ENCODE measurements at regions not wholly inside any gene's neighbourhood (a gene's known extent, or its start where the extent isn't known, plus 50 kb on each side); places are given as distances from the start of the nearest gene placed in this dataset.

DNA sequence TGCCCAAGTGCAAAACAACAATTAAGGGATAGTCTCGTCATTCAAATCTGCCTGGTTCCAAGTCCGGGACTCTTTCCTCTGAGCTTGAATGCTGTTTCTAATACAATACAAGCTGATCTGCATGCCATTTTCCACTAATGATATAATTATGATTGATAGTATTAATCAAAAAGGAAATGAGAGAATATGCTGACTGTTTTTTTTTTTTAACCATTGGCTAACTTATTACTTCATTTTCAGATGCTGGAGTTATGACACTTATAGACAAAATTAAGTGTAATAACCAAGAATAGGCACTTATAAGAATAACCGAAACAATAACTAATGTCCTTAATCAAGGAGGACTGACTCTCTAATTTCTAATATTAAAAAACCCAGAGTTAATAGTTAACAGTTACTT lies 343.6 kb downstream of the LPIN1 start:
- no peak for DNase-seq

DNA sequence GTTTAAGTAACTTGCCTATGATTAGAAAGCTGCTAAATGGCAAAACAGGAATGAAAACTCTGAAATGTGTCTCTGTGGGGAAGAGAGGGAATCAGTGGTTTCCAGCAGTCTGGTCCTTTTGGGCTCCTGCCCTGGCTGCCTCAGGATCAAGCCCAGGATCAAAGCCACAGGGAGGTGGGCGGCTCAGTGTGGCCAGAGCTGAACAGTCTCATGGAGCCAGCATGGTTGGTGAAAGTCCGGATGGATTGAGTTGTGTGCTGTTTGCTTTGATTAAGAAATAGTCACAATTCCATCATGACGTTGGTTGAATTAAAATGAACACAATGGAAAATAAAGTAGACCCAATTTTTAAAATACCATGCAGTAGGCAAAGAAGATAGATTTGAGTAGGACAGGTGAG lies 344.2 kb downstream of the LPIN1 start:
- DNase-seq: no peak

DNA sequence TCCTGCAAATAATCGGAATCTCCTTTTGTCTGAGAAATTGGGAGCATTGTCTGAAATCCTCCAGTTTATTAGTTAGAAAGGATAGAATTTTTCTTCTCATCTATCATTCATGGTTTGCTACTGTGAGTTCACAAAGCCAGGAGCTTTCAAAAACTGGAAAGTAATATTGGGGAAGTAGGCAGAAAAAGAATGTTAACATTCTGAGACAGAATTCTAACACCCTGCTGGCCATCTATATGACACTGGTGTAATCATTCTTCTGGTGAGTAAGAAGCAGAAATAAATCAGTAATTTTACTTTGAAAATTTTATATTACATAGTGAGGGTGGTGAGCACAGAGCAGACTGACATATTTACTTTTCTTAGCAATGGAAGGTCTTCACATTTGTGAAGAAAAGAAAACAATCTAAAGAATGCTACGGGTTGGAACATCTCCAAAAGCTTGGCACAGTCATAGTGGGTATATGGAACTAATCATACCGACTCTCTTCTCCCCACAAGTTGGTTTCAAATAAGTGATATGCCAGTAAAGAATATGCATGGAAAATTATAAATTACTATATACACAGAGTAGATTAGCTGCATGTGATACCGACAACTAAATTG lies 344.9 kb downstream of the LPIN1 start:
- no peak for DNase-seq

DNA sequence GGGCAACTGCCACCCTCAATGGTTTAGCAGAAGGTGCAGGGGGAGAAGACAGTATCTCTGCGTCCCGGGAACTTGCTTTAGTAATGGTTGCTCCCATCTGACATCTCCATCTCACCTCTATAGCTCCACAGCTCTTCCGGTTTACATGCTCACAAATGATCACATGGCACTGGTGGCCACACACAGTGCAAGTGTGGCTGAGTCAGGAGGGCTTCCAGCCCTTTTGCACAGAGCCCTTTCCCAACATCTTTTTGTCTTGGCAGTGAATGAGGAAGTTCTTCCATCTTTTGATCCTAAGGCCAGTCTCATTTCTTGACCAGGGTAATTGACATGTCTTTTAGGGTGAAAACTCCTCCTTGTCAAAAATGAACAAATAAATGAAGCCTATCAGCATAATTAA lies 347.7 kb downstream of the LPIN1 start:
- DNase-seq: no peak

DNA sequence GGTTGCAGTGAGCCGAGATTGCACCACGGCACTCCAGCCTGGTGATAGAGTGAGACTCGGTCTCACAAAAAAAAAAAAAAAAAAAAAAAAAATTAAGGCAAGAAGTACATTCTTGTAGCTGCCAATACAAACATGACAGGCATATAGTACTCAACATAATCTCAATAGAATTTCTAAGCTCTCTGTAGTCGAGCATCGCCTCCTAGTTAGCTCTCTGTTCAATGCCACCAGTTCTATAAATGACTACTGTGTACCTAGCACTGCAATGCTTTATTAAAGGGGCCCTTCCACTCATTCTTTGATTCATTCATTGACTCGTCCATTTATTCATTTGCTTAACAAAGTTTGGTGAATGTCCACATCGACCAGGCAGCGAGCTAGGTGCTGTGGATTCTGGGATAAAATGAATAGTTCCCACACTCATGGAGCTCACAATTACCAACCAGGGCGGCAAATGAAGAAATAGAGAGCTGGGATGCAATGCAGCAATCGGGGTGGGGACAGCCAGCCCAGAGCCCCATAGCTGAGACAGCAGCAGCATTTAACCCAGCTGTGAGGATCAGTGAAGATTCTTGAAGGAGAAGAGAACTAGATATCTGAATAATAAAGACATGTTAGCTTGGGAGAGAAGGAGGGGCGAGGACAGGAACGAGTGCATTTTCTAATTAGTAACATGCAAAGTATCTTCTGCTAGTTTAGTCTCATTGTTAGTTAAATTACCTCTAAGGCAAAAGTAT lies 349.8 kb downstream of the LPIN1 start:
- DNase-seq: no peak

DNA sequence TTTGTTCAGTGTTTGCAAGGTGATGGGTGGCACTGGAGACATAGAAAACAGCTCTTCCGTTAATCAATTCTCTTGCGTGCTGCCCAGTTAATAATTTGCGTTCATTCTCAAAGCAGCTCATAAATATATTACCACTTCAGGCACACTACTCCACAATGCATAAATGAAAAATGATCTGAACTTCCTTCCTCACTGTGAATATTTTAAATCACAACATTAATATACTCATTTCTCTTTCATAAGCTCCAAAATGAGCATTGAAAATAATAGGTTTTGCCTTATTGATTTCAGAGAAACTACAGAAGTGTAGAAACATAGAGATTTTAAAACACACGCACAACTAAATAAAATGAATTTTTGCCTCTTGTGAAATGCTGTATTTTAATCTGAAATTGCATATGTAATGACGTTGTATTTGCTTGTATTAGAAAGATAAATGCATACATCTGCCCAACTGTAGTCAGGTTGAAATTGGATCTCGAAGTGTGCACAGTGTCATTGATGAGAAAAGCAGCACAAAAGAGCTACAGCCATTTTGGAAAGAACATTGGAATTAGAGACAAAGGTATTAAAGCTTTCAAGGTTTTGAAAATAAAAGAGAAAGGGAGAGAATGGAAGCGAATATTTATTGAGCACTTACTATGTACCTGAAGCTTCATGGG lies 350.5 kb downstream of the LPIN1 start:
- DNase-seq: no peak

DNA sequence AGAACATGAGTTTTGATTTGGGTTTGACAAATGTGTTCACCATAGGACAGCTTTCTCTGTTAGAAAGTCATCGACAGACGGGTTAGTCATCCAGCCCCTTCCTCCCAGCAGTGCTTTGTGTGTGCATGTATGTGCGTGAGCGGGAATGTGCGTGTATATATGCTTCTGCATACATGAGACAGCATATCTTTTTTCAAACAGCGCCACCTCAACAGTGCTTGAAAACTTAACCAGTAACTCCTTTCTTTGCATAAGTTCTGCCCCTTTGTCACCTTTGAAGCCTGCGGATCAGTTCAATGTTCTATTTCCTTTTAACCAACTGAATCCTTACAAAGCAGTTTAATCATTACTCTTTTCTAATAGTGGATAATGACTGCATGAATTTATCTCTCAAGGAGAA lies 351.4 kb downstream of the LPIN1 start:
- DNase-seq: no peak

DNA sequence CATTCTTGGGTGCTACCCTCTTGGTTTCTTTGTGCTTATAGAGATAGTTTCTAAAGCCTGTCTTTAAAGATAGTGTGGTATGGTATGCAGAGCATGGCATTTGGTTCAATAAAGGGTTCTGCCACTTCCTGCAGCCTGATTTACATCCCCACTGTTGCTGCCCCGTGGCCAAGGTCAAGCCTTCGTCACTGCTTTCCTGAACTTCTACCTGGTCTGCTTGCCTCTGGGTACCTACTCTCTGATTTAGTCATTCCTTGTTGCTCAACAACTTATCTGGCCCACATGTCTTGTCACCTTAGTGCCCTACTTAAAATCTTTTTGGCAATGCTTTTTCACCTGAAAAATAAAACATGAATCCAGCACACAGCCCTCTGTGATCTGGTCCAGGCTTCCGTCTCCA lies 352.9 kb downstream of the LPIN1 start:
- no peak for DNase-seq

DNA sequence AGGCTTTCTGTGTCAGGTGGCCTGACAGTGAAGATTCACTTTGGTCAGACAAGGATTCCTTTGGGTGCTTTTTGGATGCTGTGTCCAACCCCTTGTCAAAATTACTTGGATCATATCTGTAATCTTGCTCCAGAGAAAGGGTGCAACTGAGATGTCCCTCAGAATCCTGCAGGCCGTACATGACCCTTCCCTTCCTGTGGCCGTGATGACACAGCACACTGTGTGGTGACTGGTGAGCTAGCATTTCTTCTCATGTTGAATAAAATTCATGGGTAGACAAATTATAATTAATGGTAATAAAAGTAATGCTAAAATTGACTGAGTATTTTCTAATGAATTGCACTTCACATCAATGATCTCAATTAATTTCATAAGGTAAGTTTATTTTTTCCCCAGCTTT lies 356.2 kb downstream of the LPIN1 start:
- no peak for DNase-seq

DNA sequence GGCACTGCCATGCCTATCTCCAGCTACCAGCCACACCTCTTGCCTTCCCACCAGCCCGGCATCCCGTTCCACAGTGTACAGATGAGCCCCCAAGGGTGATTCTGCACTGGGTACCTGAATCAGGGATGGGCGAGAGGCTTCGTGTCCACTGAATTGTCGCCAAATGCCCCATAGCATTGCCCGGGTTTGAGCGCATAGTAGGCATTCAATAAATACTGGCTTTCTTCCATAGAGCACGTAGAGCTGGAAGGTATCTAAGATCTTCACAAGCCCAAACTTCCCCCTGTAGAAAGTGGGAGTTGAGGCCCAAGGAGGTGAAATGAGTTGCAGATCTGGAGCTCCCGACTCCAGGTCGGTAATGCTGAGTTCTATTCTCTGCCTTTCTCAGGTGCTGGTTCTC lies 358.7 kb downstream of the LPIN1 start:
- DNase-seq: no peak

DNA sequence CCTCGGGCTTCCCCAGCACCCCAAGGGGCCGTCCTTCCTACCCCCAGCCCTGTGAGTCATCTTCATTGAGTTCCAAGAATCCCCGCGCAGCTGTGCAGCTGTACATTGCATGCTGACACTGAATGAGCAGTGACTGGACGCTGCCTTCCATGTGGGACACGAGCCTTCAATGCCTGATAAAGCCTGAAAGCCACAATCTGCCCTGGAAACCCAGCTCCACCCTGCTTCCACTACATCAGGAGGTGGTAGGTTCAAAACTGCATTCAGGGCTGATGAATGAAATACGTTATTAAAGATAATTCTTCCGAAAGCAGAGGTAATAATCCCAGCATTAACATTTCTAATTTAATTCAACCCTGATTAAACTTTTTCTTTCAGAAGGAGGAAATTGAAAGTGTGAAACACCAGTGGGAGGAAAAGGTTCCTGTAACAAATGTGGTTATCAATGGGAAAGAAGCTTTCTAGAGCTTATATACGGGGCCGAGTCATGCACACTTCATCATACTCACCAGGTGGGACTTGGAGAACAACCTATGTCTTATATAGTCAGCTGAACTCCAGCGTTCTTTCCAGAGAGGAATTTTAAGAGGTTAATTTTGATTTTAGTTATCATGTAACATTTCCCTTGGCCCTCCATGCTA lies 360.1 kb downstream of the LPIN1 start:
- peak; percentile 79 for DNase-seq

DNA sequence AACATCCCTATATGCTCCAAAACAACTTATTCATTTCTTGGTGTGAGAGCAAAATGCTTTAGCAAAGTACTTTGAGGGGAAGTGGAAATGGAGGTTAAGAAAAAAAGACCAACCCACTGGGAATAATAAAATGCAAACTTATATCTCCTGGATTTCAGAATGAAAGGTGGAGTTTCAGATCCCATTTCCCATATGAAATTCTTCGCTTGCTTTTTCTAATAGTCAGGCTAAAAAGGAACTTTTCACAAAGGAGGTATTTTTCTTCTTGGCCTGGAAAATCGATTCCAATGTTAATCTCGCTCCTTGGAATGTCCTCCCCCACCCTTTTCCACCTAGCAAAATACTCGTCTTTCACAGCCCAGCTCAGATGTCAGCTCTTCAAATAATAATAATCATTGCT lies 360.9 kb downstream of the LPIN1 start:
- no peak for DNase-seq

DNA sequence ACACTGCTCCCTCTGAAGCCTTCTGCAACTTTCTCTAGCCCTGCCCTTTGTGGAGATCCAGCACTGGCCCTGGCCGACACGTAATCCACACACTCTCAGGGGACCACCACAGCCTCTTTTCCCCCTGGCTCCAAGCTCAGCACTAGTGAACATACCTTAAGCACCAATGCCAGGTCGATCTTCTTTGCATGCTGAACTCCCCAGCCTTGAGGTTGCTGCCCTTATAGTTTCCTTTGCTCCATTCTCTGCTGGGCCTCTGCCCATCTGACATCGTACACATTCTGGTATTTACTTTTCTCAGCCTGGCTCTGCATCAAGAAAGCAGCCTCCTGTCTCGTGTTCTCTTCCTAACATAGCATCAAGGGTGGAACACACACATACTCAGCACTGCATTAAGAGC lies 361.5 kb downstream of the LPIN1 start:
- peak; percentile 32 for DNase-seq

DNA sequence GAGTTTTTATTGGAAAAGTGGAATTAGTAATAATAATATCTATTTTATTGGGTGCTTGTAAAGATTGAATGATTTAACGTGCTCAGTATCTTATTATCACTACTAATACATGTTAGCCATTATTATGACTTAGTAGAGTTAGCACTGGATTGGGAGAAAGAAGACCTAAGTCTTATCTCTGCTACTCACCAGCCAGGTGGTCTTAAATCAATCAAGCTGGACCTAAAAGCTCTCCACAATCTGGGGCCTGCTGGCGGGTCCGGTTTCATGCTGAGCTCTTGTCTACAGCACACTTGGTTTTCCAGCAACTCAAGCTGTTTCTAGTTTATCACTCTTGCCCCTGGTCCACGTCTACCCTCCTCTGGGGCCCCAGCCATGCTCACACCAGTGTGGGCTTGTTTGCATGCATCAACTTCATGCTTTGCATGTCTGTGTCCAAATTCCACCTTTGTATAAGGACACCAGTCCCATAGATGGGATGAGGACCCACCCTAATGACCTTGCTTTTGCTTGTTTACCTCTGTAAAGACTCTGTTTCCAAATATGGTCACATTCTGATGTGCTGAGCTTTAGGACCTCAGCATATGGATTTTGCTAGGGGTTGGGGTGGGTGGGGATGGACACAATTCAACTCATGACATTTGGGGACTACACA lies 363.1 kb downstream of the LPIN1 start:
- no peak for DNase-seq

DNA sequence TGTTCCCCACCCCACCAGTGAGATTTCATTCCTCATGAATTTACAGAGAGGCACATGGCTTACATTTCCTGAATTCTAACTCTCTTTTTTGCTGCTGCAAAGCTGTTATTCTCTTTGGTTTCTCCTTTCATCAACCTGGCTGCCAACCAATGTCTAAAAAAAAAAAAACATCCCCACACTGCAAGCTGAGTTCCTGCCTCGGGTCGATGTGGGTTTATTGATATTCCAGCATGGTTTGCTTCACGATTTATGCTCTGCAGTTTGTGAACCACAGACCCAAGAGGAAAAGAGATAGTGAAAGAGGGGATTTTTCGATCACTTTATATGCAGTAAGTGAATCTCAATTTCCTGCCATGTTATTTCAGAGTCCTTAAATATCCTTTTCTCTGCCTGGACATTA lies 363.6 kb downstream of the LPIN1 start:
- no peak for DNase-seq

DNA sequence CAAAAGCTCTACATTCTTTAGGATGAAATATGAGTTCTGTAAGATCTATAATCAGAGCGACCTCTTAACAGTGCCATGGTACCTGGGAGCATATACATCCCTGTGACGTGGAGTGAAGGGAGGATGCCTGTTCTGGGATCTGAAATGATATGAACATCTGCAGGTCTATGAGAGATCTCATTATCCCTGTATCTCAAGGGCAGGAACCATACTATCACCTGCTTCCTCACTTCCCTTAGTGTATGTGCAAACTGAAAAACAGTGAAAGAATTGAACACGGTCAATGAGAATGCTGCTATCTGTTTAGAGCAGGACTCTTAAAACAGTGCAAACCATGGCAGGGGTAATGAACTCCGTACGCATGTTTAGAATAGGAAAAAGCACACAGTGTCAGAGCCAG lies 364.0 kb downstream of the LPIN1 start:
- DNase-seq: no peak

DNA sequence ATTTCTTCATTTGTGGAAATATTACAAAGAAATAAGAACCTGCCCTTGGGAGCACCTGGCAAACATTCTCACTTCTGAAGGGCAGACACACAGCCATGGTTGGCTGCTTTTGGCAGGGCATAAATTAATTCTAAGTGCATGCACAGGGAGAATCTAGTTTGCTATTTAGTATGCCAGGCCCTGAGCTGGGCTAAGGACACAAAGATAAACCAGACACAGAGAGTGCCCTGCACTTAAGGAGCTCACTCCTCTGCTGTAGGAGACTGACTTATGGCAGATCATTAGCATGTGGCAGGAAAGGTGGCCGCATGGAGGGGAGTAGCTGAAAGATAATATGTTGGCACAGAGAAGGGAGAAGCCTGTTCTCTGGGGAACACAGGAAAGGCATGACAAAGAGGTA lies 367.0 kb downstream of the LPIN1 start:
- DNase-seq: no peak

DNA sequence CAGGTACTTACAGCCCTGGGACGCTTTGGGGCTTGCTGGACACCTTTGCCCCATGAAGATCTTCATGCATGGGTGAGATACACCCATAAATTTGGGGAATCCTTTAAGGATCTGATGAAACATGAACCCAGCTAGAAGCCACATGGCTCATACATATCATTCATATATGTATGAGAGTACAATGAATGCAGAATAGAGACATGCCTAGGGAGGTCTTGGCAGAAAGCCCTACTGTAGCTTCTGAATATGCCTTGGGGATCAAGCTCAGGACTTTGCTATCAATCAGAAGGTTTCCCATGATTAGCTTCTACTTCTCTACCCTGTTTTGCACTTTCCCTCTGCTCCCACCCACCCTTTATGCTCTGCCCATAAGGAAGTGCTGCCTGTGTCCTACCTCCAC lies 368.4 kb downstream of the LPIN1 start:
- no peak for DNase-seq

DNA sequence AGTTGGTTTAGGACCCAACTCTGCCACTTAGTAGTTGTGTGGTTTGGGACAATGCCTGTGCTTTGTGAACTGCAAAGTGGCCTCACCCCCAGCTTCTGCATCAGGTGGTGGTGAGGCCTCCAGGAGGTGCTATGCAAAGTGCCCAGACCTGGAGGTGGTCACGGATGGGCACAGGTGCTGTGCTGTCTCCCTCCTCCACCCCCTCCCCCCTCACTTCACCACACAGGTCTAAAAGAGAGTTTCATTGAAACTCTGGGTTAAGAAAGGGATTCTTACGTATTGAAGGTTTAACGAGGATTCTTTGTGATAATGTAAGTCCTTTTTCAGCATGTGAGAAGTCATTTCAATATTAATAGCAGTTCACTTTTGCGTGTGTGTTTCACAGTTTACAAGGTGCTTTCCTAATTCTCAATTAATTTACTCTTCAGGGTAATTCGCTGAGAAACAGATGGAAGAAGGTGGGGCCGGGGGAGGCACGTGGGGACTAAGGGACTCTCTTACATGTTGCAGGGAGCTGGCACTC lies 369.9 kb downstream of the LPIN1 start:
- DNase-seq: no peak

DNA sequence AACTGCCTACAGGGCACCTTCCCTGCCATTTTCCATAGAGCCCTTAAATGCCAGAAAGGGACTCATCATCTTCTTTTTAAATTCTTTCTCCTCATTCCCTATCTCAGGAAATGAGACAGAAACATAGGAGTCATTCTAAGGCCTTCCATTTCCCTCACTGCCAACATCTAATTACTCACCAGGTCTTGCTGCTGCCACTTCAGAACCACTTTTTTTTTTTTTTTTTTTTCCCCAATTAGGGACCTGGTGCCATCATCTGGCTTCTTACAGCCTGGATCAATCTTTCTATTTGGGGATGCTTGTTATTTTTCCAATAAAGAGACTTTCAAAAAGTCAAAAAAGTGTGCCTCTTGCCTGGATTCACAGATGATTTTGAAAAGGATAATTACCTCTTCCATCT lies 373.4 kb downstream of the LPIN1 start:
- DNase-seq: no peak

DNA sequence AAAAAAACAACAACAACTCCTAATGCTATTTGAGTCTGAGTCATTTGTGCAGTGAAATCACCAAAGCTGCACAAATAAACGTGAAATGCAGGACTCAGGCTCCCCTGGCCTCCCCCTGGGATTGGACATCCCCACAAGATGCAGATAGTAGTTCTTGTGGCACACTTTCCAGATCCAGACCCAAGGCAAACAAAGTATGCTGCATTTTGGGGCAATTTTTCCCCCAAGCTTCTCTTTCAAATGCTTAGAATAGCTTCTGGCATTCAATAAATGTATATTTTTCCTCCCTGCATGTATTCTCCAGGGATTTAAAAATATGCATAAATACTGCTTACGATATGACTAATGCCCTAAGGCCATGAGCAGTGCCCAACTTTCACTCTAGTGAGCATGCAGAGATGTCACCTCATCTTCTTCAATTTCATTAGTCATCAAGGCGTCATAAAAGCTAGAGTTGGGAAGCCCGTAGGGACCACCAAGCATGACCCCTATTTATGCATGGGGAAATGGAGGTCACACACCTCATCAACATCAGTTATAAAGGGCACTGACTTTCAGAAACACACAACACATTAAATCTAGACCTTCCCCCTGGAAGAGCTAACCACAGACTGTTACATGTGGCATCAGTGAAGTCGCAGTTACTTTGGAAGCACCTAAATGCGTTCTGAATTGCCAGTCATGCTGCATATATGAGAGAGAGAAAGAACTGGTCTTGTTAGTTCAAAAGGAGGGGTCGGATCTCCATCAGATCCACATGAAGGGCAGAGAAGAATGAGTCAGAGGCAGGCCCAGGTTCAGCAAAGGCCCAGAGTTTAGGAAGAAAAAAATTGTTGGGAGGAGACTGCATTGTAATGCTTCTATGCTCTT lies 374.1 kb downstream of the LPIN1 start:
- no peak for DNase-seq

DNA sequence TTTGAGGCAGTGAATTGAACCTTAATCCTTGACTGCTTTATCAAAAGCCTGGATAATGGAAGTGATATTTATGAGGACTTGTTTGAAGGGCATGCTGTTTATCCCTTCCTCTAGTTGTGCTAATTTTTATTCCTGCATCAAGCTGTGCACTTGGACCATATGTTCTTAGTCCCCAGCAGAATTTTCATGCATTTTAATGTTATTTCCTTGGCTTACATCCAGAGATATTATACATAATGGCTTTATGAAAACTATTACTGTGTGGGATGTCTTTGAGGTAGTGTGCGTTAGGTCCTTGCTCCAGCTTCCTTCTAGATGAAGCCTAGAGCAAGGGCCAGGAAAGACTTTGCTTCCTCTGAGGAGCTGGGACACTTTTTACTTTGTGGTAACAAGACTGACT lies 378.4 kb downstream of the LPIN1 start:
- DNase-seq: no peak

Data from femur (tissue), 1 donor.